ENCODE measurements at regions not wholly inside any gene's neighbourhood (a gene's known extent, or its start where the extent isn't known, plus 50 kb on each side); places are given as distances from the start of the nearest gene placed in this dataset.

GRCh38 chr6:144474904-144475303, 189.8 kb downstream of the UTRN start:
- no peak overlapping the region for H3K27ac Mint-ChIP-seq
- Histone ChIP-seq H3K9ac (ENCODE audit: low read length) (no peak overlapping the region), H3K4me2 (replicated peaks; ENCODE audit: low read depth, low read length, poor library complexity, severe bottlenecking) (no peak overlapping the region), H3K27me3 (replicated peaks in 1 of 4; ENCODE audit: control extremely low read depth in 1 of 4, control insufficient read depth in 3 of 4, insufficient read depth in 4 of 4, low read length in 3 of 4) (no peaks in the 10 kb centered on the region), H3K36me3 (replicated peaks in 1 of 2; ENCODE audit: control extremely low read depth in 1 of 2, control insufficient read depth in 1 of 2, extremely low read depth in 1 of 2, insufficient read depth in 2 of 2, low read length in 1 of 2) (peaks cover 27 to 71% of the 10 kb centered on the region in 2 experiments), H3K4me3 (ENCODE audit: control extremely low read depth in 1 of 5, extremely low read depth in 1 of 5, insufficient read depth in 1 of 5, low read depth in 2 of 5, low read length in 4 of 5) (no peak overlapping the region), H3K9me3 (ENCODE audit: control extremely low read depth in 1 of 3, control insufficient read depth in 2 of 3, insufficient read depth in 1 of 3, low read length in 2 of 3) (peaks cover 0 to 4% (median 0%) of the 10 kb centered on the region in 3 donors), H3K79me2 (ENCODE audit: control insufficient read depth, insufficient read depth, low read length) (no peaks in the 10 kb centered on the region), H3K4me1 (ENCODE audit: control insufficient read depth in 2 of 2, insufficient read depth in 2 of 2, low read length in 2 of 2) (no peaks in the 10 kb centered on the region), H2AFZ (ENCODE audit: insufficient read depth, low read depth, low read length, poor library complexity, severe bottlenecking) (no peak overlapping the region), H4K20me1 (ENCODE audit: control insufficient read depth, insufficient read depth, low read length, poor library complexity, severe bottlenecking) (no peaks in the 10 kb centered on the region), H3K27ac (ENCODE audit: low read length in 2 of 2) (no peak overlapping the region)
- H3K27me3 Mint-ChIP-seq, result no peaks in the 10 kb centered on the region
- H3K4me1 Mint-ChIP-seq, result no peaks in the 10 kb centered on the region
- intact Hi-C loops (cut with micrococcal nuclease), result no loop called here
- H3K4me3 Mint-ChIP-seq, result no peak overlapping the region
- TF ChIP-seq CTCF (IDR thresholded peaks at IDR 0.05) (no peak), EZH2 (IDR thresholded peaks at IDR 0.05; ENCODE audit: borderline replicate concordance, insufficient read depth, low read depth, low read length, poor library complexity, severe bottlenecking) (no peak)
- ATAC-seq (ENCODE audit: low read depth) (no peak), DNase-seq (no peak)
- no peaks in the 10 kb centered on the region for H3K9me3 Mint-ChIP-seq (ENCODE audit: insufficient read depth)
- ChIA-PET POLR2A (no interaction called here), CTCF (no interaction called here)

GRCh38 chr6:144475411-144475810, 190.3 kb downstream of the UTRN start:
- intact Hi-C loops (cut with micrococcal nuclease), result no loop called here
- Histone ChIP-seq H4K20me1 (ENCODE audit: control insufficient read depth, insufficient read depth, low read length, poor library complexity, severe bottlenecking) (no peaks in the 10 kb centered on the region), H3K36me3 (replicated peaks in 1 of 2; ENCODE audit: control extremely low read depth in 1 of 2, control insufficient read depth in 1 of 2, extremely low read depth in 1 of 2, insufficient read depth in 2 of 2, low read length in 1 of 2) (peaks cover 32 to 76% of the 10 kb centered on the region in 2 experiments), H3K27ac (ENCODE audit: low read length in 2 of 2) (no peak overlapping the region), H3K79me2 (ENCODE audit: control insufficient read depth, insufficient read depth, low read length) (no peaks in the 10 kb centered on the region), H3K4me3 (ENCODE audit: control extremely low read depth in 1 of 5, extremely low read depth in 1 of 5, insufficient read depth in 1 of 5, low read depth in 2 of 5, low read length in 4 of 5) (no peak overlapping the region), H2AFZ (ENCODE audit: insufficient read depth, low read depth, low read length, poor library complexity, severe bottlenecking) (no peak overlapping the region), H3K9ac (ENCODE audit: low read length) (no peak overlapping the region), H3K4me1 (ENCODE audit: control insufficient read depth in 2 of 2, insufficient read depth in 2 of 2, low read length in 2 of 2) (no peaks in the 10 kb centered on the region), H3K9me3 (ENCODE audit: control extremely low read depth in 1 of 3, control insufficient read depth in 2 of 3, insufficient read depth in 1 of 3, low read length in 2 of 3) (no peaks in the 10 kb centered on the region), H3K4me2 (replicated peaks; ENCODE audit: low read depth, low read length, poor library complexity, severe bottlenecking) (no peak overlapping the region), H3K27me3 (replicated peaks in 1 of 4; ENCODE audit: control extremely low read depth in 1 of 4, control insufficient read depth in 3 of 4, insufficient read depth in 4 of 4, low read length in 3 of 4) (no peaks in the 10 kb centered on the region)
- ChIA-PET CTCF (no interaction called here), POLR2A (no interaction called here)
- ATAC-seq (ENCODE audit: low read depth), result no peak
- DNase-seq, result no peak
- Mint-ChIP-seq H3K4me3 (no peak overlapping the region), H3K4me1 (no peaks in the 10 kb centered on the region), H3K27me3 (no peaks in the 10 kb centered on the region), H3K9me3 (ENCODE audit: insufficient read depth) (no peaks in the 10 kb centered on the region), H3K27ac (peak overlapping the region; percentile 72)
- TF ChIP-seq EZH2 (IDR thresholded peaks at IDR 0.05; ENCODE audit: borderline replicate concordance, insufficient read depth, low read depth, low read length, poor library complexity, severe bottlenecking), result no peak
- no peak for TF ChIP-seq CTCF (IDR thresholded peaks at IDR 0.05)
